ENCODE measurements at regions not wholly inside any gene's neighbourhood (a gene's known extent, or its start where the extent isn't known, plus 50 kb on each side); places are given as distances from the start of the nearest gene placed in this dataset.

DNA sequence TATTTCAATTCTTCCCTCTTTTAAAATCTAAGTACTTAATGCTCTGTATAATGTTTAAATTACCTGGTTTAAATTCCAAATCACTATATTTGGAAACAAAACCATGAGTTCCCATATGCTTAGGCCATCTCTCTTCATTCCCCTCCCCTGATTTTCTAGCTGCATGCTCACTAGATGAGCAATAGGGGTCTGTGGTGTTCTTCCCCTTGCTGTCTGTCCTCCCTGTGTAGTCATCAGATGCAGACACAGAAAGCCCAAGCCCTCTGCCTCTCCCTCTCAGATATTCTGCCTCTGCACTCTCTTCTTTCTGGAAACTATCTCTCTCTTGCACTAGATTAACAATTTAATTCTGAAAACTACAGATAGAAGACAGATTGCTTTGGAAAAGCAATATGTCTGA lies 1730.2 kb downstream of the OLFM4 start:
- CTCF ChIA-PET: interaction anchor here (0.7 kb wide), 1 partner anchor 1007 kb away, joined by 4 read pairs; no protein-coding TSS in a partner anchor
- POLR2A ChIA-PET (ENCODE audit: low non-redundant PET): no interaction called here

DNA sequence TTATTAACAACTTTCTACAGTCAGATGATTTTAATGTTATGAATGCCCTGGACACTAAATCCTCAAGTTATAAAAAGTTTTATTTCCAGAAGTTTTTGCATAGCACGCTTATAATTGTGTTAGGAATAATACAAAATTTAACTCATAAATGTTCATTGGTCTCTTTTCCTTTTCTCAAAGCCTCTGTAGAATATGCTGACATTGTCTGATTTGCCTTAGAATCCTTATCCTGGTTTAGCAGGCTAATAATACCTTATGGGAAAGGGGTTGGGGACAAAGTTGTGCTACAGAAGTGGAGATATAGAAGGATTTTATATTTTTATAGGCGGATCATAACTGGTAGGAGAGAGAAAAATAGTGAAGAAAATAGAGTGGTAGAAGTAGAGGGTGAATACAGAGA lies 1739.6 kb downstream of the OLFM4 start:
- ChIA-PET POLR2A (ENCODE audit: low non-redundant PET) (no interaction called here), CTCF (no interaction called here)
- TF ChIP-seq CTCF (conservative IDR thresholded peaks at IDR 0.05; ENCODE audit: low read depth): no peak
- no peak for DNase-seq (ENCODE audit: low spot score)
- H3K27ac ChIP-seq: no peak overlapping the region

More for the DNA sequence above, 1730.2 kb downstream of the OLFM4 start:
- DNase-seq (ENCODE audit: low spot score): no peak
- TF ChIP-seq CTCF (conservative IDR thresholded peaks at IDR 0.05; ENCODE audit: low read depth): no peak
- H3K27ac ChIP-seq: no peak overlapping the region

DNA sequence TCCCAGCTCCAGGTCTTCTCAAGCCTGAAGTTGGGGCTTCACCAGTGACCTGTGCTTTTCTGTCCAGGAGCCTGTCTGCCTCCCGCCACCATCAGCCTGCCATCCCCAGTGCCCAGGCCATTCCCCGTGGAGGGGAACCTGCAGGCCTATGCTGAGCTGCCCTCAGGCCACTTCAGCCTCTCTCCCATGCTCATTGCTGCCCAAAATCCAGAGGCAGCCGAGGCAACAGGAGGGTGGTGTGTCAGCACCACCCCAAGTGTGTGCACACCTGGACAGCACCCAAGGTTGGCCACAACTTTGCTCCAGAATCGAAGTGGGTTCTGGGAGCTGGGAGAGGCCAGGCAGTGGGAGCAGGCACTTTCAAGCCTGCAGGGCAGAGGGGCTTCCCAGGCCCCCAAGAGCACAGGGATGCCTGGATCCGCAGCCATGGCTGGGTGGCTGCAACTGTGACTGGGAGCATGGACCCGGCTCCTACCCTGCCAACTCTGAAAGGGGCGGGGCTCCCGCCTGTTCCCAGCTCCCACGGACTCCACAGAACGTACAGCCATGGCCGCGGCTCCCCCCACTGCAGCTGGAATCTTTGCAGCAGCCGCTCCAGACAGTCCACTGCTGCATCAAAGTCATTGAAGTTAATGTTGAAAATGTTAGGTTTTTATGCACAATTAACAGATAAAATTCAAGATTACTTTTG lies 1747.0 kb downstream of the OLFM4 start:
- CTCF ChIA-PET: no interaction called here
- no peak overlapping the region for H3K27ac ChIP-seq
- TF ChIP-seq CTCF (conservative IDR thresholded peaks at IDR 0.05; ENCODE audit: low read depth): no peak
- DNase-seq (ENCODE audit: low spot score): no peak
- POLR2A ChIA-PET (ENCODE audit: low non-redundant PET): no interaction called here

DNA sequence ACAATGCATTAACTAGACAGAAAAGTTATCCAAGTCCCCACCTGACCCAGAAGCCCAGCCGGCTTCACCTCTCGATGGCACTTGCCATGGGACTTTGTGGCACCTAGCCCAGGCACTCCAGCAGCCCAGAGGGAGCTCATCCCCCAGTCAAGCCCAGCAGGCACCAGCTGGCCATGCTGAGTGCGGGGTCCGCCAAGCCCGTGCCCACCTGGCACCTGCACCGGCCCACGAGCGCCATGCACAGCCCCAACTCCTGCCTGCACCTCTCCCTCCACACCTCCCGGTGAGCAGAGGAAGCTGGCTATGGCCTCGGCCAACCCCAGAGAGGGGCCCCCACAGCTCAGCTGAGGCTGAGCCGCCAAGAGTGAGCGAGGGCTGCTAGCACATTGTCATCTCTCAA lies 1759.1 kb downstream of the OLFM4 start:
- POLR2A ChIA-PET (ENCODE audit: low non-redundant PET): no interaction called here
- TF ChIP-seq CTCF (conservative IDR thresholded peaks at IDR 0.05; ENCODE audit: low read depth): no peak
- CTCF ChIA-PET: no interaction called here
- no peak for DNase-seq (ENCODE audit: low spot score)
- no peak overlapping the region for H3K27ac ChIP-seq

GRCh38 chr13:54799621-54800226 lies 1771.1 kb downstream of the OLFM4 start:
- DNase-seq (ENCODE audit: low spot score): no peak
- ChIA-PET CTCF (no interaction called here), POLR2A (ENCODE audit: low non-redundant PET) (no interaction called here)
- TF ChIP-seq CTCF (conservative IDR thresholded peaks at IDR 0.05; ENCODE audit: low read depth): no peak
- H3K27ac ChIP-seq: no peak overlapping the region

- ChIA-PET CTCF (no interaction called here), POLR2A (ENCODE audit: low non-redundant PET) (no interaction called here)
- TF ChIP-seq CTCF (conservative IDR thresholded peaks at IDR 0.05; ENCODE audit: low read depth): no peak
These were observed 1773.6 kb downstream of the OLFM4 start for GRCh38 chr13:54802226-54802625.

More at GRCh38 chr13:54802226-54802625, 1773.6 kb downstream of the OLFM4 start:
- no peak overlapping the region for H3K27ac ChIP-seq
- DNase-seq (ENCODE audit: low spot score): no peak

All from RWPE1 (cell line).